ENCODE measurements at regions not wholly inside any gene's neighbourhood (a gene's known extent, or its start where the extent isn't known, plus 50 kb on each side); places are given as distances from the start of the nearest gene placed in this dataset.

- H3K23me2 ChIP-seq (ENCODE audit: insufficient read length, low read depth, low read length, poor library complexity, severe bottlenecking) = no peaks in the 10 kb centered on the region
- no peak overlapping the region for H2BK20ac ChIP-seq (ENCODE audit: low read depth, low read length, poor library complexity, severe bottlenecking)
- DNase-seq = no peak
- no peak overlapping the region for H3K4me2 ChIP-seq (ENCODE audit: insufficient read depth, insufficient read length, low read length)
- H4K91ac ChIP-seq (ENCODE audit: insufficient read length, low read depth, low read length) = no peak overlapping the region
- H3K23ac ChIP-seq (ENCODE audit: insufficient read length, low read depth, low read length) = no peak overlapping the region
- TF ChIP-seq, protein P1, sequence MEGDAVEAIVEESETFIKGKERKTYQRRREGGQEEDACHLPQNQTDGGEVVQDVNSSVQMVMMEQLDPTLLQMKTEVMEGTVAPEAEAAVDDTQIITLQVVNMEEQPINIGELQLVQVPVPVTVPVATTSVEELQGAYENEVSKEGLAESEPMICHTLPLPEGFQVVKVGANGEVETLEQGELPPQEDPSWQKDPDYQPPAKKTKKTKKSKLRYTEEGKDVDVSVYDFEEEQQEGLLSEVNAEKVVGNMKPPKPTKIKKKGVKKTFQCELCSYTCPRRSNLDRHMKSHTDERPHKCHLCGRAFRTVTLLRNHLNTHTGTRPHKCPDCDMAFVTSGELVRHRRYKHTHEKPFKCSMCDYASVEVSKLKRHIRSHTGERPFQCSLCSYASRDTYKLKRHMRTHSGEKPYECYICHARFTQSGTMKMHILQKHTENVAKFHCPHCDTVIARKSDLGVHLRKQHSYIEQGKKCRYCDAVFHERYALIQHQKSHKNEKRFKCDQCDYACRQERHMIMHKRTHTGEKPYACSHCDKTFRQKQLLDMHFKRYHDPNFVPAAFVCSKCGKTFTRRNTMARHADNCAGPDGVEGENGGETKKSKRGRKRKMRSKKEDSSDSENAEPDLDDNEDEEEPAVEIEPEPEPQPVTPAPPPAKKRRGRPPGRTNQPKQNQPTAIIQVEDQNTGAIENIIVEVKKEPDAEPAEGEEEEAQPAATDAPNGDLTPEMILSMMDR (conservative IDR thresholded peaks at IDR 0.05) = no peak
- no peak overlapping the region for H3K4ac ChIP-seq (ENCODE audit: low read depth, low read length)
- H3K79me1 ChIP-seq (ENCODE audit: insufficient read depth, low read depth, low read length, poor library complexity, severe bottlenecking) = no peaks in the 10 kb centered on the region
- H3K56ac ChIP-seq (ENCODE audit: insufficient read length, low read depth, low read length) = no peak overlapping the region
- H2BK5ac ChIP-seq (ENCODE audit: insufficient read length, low read length) = no peak overlapping the region
- no peak overlapping the region for H4K5ac ChIP-seq (ENCODE audit: insufficient read length, low read depth, low read length)
- H3K27me3 ChIP-seq (ENCODE audit: insufficient read depth, low read length) = no peaks in the 10 kb centered on the region
- no peak overlapping the region for H3K9ac ChIP-seq (ENCODE audit: extremely low read depth, insufficient read length, low read length)
- Mint-ChIP-seq H3K27ac (no peak overlapping the region; a peak in 1 of 7 replicates), H3K4me3 (no peak overlapping the region), H3K27me3 (ENCODE audit: low read depth) (no peaks in the 10 kb centered on the region), H3K36me3 (ENCODE audit: insufficient read depth in 1 of 3, low read depth in 3 of 3) (peaks cover 6 to 23% (median 13%) of the 10 kb centered on the region in 3 experiments), H3K9me3 (peaks cover 16 to 31% of the 10 kb centered on the region in 2 experiments), H3K4me1 (peaks cover 14 to 15% of the 10 kb centered on the region in 2 experiments)
- H3K79me2 ChIP-seq (ENCODE audit: insufficient read depth, low read length) = no peaks in the 10 kb centered on the region
- H3K27ac ChIP-seq (ENCODE audit: insufficient read length, low read depth, low read length) = no peak overlapping the region
- H2AK5ac ChIP-seq (ENCODE audit: insufficient read length, low read length) = no peak overlapping the region
- no peak overlapping the region for H2BK120ac ChIP-seq (ENCODE audit: low read depth, low read length, poor library complexity, severe bottlenecking)
- H2AFZ ChIP-seq (ENCODE audit: low read length) = no peak overlapping the region
- H2BK12ac ChIP-seq (ENCODE audit: insufficient read length, low read depth, low read length) = no peak overlapping the region
- H3K9me3 ChIP-seq (ENCODE audit: control insufficient read depth, low read depth, low read length) = no peaks in the 10 kb centered on the region
- H4K8ac ChIP-seq (replicated peaks; ENCODE audit: insufficient read length, low read depth, low read length) = no peak overlapping the region
- H3K18ac ChIP-seq (ENCODE audit: insufficient read length, low read depth, low read length) = no peak overlapping the region
- H3T11ph ChIP-seq (ENCODE audit: low read length) = no peak overlapping the region
- H2BK15ac ChIP-seq (ENCODE audit: low read depth, low read length) = no peak overlapping the region
- WGBS (ENCODE audit: extremely low coverage, insufficient read length, low lambda C conversion rate) = no CpG with 5 or more reads among the region's 1 CpG
- H3K4me1 ChIP-seq (ENCODE audit: insufficient read depth, low read length) = 0 out of 2 replicates have a peak, but pooled peaks cover 3% of the 10 kb centered on the region
- no peak overlapping the region for H3K14ac ChIP-seq (ENCODE audit: insufficient read depth, low read length)
- no peaks in the 10 kb centered on the region for H4K20me1 ChIP-seq (ENCODE audit: control insufficient read depth, insufficient read depth, insufficient read length)
These were observed 879.9 kb downstream of the ARAP2 start for GRCh38 chr4:35364321-35364870.

Data from H9 (cell line).